ENCODE measurements at regions not wholly inside any gene's neighbourhood (a gene's known extent, or its start where the extent isn't known, plus 50 kb on each side); places are given as distances from the start of the nearest gene placed in this dataset.

- TF ChIP-seq, protein P1, sequence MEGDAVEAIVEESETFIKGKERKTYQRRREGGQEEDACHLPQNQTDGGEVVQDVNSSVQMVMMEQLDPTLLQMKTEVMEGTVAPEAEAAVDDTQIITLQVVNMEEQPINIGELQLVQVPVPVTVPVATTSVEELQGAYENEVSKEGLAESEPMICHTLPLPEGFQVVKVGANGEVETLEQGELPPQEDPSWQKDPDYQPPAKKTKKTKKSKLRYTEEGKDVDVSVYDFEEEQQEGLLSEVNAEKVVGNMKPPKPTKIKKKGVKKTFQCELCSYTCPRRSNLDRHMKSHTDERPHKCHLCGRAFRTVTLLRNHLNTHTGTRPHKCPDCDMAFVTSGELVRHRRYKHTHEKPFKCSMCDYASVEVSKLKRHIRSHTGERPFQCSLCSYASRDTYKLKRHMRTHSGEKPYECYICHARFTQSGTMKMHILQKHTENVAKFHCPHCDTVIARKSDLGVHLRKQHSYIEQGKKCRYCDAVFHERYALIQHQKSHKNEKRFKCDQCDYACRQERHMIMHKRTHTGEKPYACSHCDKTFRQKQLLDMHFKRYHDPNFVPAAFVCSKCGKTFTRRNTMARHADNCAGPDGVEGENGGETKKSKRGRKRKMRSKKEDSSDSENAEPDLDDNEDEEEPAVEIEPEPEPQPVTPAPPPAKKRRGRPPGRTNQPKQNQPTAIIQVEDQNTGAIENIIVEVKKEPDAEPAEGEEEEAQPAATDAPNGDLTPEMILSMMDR (IDR thresholded peaks at IDR 0.05), result no peak
- TF ChIP-seq POLR2A (IDR thresholded peaks at IDR 0.05), result no peak
Observed at GRCh38 chr21:33973268-33973667, 57.7 kb upstream of the ATP5PO start.

All from right lobe of liver (tissue), 4 donors.